DMS153 (cell line): ENCODE measurements at regions not wholly inside any gene's neighbourhood (a gene's known extent, or its start where the extent isn't known, plus 50 kb on each side); places are given as distances from the start of the nearest gene placed in this dataset.

Source experiments
- DNase-seq: peaks from one replicate; lab custom pipeline; 2025; lab: John Stamatoyannopoulos, UW

DNA sequence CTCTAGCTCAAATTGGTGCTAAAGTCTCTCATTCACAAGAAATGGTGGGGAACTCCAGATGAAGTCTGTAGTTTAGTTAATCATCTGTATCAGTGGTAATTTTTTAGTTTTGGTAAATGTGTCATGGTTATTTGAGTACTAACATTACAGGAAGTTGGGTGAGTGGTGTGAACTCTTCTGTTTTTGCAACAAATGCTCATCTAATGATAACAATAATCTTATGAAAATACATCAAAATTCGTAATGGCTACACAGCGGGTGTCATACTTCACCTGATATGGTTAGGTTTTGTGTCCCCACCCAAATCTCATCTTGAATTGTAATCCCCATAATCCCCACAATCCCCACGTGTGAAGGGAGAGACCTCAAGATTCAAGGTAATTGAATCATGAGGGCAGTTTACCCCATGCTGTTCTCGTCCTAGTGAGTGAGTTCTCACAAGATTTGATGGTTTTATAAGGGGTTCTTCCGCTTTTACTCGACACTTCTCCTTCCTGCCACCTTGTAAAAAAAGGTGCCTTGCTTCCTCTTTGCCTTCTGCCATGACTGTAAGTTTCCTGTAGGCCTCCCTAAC, 209.3 kb upstream of the FOXN3 start:
- DNase-seq = no peak

DNA sequence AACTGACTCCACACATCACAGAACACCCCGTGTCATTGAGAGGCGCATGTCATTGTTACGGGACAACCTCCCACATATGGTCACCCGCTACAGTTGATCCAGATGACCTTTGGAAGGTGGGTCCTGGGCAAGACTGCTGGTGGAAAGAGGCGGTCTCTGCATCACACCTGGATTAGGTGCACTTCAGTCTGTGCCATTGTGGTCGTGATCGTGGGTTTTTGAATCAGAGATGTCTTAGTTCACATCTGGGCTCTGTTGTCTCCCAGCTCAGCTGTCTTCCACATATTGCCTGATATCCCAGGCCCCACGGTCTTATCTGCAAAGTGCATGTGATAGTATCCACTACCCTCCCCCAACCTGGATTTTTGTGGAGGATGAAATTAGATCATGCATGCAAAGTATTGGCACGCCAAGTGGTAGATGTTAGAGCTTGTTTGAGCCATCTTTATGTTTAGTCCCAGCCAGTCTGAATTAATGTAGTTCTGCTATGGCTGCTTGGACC, 208.7 kb upstream of the FOXN3 start:
- DNase-seq = no peak

GRCh38 chr14:89625244-89625713, 208.2 kb upstream of the FOXN3 start:
- peak; percentile 39 for DNase-seq

DNA sequence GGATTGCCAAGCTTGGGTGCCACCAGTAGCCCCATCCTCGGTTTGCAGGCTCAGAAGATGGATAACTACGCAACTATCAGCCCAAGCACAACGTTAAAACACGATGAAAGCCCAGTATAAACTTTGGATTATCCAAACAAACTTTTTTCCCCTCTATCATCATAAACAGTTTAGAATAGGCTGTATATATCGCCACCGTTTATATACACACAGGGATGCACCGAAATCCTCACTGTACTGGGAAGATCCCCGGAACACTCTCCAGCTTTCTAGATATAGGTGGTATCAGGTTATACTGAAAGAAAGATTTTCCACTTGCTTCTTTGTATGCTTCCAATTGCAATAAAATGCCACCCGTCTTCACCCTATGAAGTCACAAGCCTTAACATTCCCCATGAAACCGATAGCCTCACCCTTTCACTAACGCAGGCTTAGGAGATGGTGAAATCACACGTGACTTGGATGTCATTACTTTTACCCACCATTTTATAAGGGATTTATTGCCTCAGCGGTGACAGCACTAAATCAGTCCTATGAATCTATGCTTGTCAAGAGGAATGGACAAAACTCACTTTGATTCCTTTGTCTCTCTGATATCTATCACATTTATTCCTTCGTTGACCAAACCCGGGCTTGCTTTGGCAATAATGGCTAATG, 207.6 kb upstream of the FOXN3 start:
- peak; percentile 47 for DNase-seq

- no peak for DNase-seq
Observed at GRCh38 chr14:89621791-89622638, 205.0 kb upstream of the FOXN3 start.

GRCh38 chr14:89621009-89621421, 204.0 kb upstream of the FOXN3 start:
- DNase-seq = no peak

DNA sequence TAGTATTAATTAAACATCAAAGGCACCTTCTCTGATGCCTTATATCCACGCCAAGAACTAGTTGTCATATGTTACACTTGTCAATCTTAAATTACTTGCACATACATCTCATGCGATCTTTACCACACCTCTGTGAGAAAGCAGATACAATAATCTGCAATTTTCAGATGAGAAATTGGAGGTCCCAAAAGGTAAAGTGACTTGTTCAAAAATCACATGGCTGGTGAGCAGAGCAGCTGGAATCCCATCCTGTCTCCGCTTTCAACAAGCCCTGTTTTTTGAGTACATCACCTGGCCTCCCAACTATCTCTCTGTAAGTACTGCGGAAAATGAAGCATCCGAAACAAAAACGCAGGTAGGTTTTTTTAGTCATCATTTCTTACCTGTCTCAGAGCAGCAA, 203.4 kb upstream of the FOXN3 start:
- DNase-seq = no peak

DNA sequence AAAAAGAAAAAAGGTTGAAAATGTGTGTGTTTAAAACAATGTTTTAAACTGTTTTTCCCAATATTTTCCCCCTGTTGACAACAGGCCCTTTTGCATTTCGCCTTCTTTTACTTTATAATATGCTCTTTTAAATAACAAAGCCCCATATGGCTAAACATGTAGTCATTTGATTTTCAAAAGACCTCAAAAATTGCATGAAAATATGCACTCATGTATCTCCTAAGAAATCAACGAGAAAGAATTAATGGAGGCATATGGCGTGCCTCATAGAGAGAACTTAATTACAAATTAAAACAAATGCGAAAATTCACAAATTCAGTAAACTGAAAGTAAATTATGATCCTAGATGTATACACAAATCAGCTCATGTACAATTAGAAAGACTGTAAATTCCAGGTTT, 202.6 kb upstream of the FOXN3 start:
- DNase-seq = no peak

DNA sequence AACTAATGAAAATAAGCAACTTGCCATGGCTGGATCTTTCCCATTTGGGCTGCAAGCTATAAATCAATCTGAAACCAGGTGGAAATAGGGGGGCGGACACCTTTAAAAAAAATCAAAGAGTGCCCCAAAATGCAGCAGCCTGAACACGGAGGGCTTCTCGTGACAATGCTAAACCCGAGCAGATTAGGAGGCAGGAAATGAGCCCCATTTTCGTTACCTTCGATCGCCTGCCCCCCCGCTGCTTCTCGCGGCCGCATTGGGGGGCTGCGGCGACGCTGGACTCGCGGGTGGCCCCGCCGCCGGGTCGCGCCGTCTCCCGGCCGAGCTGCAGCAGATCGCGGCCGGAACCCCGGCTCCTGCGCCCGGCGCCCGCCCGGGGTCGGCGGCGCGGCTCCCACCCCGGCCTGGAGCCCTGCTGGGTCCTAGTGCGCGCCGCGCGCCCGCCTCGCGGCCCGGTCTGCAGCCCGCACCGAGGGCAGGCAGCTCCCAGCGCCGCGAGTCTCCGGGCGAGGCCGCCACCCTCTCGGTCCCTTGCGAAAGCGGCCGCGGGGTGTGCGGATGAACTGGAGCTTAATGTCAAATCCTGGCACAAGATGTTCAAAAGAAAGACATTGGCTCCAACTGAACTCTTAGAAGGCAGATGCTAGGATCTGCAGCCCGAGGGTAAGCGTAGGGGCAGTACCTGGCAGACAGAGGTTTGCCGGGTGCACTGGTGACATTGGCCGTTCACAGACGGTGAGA, 201.9 kb upstream of the FOXN3 start:
- no peak for DNase-seq

- DNase-seq = no peak
Observed at GRCh38 chr14:89618330-89618708, 201.3 kb upstream of the FOXN3 start.

DNA sequence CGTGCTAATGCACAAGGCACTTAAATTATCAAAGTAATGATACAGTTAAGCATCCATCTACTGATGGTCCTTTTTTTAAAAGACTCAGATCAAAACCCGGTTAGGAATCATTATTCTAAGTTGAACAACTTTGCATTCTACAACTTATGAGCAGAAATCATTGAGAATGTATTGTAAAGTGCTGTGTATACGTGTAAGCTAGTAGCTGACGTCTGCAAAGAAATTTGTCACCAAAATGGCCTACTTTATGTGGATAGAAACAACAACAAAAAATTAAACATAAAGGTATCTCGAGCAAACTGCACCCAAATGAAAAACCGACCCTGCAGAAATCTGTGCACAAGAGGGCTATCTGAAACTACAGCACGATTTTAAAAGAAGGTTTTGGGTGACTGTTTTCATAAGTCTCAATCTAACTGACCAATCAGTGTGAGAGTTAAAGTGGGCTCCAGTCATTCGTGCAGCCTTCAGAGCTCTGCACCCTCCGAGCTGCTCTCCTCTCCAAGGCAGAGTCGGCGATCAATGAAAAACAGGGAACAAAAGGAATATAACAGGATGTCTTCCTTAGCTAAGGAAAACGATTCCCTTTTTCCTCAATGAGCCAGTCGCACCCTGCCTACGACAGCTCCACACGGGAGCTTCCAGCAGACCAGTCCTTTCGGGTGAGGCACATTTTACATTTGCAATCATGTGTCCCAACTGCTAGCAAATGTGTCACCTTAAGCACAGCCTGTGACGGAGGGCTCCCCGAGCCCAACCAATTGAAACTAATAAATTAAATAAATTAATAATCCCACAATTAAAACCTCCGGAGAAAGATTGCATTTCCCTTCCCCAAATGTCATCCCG, 200.7 kb upstream of the FOXN3 start:
- peak; percentile 20 for DNase-seq

GRCh38 chr14:89616852-89617341, 199.9 kb upstream of the FOXN3 start:
- no peak for DNase-seq

DNA sequence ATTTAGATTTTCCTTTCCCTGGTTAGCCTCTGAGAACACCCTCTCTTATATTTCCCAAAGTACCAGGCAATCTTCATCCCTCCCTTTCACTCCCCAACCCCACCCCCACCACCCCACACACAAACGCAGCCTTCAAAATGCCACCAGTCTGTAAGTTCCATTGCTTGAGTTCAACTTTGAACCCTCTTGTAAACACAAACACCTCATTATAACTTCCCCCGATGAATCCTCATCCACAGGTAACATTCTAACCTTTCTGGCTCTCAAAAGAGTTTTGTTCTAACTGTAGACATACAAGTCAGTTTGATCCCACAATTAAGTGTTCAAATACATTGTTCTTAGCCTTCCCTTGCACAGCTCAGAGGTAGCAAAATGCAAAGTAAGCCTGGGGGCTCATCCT, 199.4 kb upstream of the FOXN3 start:
- no peak for DNase-seq

- no peak for DNase-seq
Observed at GRCh38 chr14:89615421-89615820, 198.4 kb upstream of the FOXN3 start.

- DNase-seq = no peak
Observed at GRCh38 chr14:89614009-89614691, 197.1 kb upstream of the FOXN3 start.

- DNase-seq = no peak
Observed at GRCh38 chr14:89613260-89614008, 196.4 kb upstream of the FOXN3 start.

DNA sequence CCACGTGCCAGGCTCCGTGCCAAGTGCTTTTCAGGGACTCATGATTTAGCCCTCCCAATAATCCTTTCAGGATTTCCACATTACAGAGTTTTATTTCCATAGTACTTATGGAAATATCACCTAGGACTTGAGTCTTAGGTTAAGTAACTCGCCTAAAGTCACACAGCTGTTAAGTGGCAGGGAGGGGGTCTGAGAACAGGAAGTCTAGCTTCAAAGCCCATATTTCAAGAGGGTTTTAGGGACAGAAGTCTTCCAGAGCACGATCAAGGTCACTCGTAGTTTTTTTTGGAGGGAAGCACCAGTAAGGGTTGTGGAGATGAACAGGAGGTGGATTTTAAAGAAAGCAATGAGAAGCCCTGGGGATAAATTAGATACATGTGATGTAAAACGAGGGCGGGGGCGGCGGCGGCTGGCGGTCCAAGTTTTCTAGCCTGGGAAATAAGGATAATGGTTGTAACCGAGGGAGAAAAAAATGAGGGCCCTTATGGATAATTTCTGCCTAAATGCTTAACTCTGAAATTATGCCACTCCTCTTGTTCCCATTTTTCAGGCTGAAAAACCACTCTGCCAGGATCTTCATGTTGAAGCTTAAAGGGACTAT, 192.6 kb upstream of the FOXN3 start:
- DNase-seq = no peak

- no peak for DNase-seq
Observed at GRCh38 chr14:89607453-89607852, 190.4 kb upstream of the FOXN3 start.

DNA sequence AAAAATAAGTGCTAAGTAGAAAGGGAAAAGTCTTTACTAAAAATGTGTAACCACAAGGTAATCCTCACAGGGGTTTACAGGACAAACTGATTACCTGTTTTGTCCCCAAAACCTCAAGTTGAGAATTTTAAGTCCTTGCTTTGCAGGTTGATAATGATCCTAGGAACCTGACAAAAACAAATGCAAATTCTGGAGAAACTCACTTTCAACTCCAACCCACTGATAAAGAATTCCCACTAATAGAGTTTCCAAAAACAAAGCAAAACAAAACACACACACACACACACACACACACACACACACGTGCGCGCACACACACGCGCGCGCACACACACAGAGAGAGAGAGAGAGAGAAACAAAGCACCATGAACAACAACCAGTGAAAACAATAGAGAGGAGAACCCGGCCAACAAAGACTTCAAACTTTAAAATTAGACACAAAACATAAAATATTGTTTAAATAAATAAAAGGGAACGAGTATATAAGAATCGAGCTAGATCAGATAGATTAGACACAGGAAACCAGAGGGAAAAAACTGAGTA, 187.0 kb upstream of the FOXN3 start:
- no peak for DNase-seq
